Fibroblast of mammary gland (primary cell): ENCODE measurements at regions not wholly inside any gene's neighbourhood (a gene's known extent, or its start where the extent isn't known, plus 50 kb on each side); places are given as distances from the start of the nearest gene placed in this dataset.

Experiments used
- DNase-seq: peaks from one replicate; pipeline ENCODE4 v3.0.0-alpha.2; 2010; ENCODE audit warnings: low read depth
- H3K4me3 ChIP-seq: 2 replicates; pipeline ENCODE4 v1.5.1; 2011; ENCODE audit warnings: low read depth, mild to moderate bottlenecking, low read length, moderate library complexity; ENCODE audit not compliant: control insufficient read depth
- TF ChIP-seq, protein P1 (sequence below): conservative IDR thresholded peaks from 2 replicates; pipeline ENCODE4 v1.5.1; 2011; ENCODE audit warnings: low read depth, low read length, inconsistent platforms; ENCODE audit not compliant: control insufficient read depth, insufficient read depth

DNA sequence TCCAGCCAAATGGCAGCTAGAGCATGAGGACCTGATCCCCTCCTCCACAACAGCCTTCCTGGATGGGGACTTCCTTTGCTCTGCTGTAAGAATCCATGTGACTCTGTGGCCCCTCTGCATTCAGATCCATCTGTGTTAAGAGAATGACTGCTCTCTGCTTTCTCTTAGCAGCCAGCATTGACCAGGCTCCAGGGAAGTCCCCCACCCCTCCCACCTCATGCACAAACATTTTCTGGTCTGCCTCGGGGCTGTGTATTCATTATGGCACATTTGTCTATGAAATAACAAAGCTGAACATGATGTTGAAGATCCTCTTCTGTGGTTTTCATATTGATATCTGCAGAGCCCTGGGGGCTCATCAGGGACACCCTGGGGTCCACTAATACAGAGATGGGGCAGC lies 201.7 kb downstream of the NUAK1 start:
- DNase-seq = no peak
- TF ChIP-seq, protein P1, sequence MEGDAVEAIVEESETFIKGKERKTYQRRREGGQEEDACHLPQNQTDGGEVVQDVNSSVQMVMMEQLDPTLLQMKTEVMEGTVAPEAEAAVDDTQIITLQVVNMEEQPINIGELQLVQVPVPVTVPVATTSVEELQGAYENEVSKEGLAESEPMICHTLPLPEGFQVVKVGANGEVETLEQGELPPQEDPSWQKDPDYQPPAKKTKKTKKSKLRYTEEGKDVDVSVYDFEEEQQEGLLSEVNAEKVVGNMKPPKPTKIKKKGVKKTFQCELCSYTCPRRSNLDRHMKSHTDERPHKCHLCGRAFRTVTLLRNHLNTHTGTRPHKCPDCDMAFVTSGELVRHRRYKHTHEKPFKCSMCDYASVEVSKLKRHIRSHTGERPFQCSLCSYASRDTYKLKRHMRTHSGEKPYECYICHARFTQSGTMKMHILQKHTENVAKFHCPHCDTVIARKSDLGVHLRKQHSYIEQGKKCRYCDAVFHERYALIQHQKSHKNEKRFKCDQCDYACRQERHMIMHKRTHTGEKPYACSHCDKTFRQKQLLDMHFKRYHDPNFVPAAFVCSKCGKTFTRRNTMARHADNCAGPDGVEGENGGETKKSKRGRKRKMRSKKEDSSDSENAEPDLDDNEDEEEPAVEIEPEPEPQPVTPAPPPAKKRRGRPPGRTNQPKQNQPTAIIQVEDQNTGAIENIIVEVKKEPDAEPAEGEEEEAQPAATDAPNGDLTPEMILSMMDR = no peak
- H3K4me3 ChIP-seq = no peak overlapping the region

- DNase-seq = no peak
- H3K4me3 ChIP-seq = no peak overlapping the region
- TF ChIP-seq, protein P1 = no peak
These were observed 199.5 kb downstream of the NUAK1 start for GRCh38 chr12:105939181-105939721.

DNA sequence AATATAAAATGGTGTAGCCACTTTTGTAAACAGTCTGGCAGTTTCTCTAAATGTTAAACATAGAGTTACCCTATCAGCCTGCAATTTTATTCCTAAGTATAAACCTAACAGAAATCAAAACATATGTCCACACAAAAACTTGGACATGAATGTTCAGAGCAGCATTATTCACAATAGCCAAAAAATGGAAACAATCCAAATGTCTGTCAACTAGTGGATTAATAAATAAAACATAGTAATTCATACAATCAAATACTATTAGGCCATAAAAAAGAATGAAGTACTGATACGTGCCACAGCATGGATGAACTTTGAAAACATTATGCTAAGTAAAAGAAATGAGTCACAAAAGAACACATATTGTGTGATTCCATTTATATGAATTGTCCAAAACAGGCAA lies 196.5 kb downstream of the NUAK1 start:
- no peak for DNase-seq
- no peak overlapping the region for H3K4me3 ChIP-seq
- TF ChIP-seq, protein P1 = no peak

DNA sequence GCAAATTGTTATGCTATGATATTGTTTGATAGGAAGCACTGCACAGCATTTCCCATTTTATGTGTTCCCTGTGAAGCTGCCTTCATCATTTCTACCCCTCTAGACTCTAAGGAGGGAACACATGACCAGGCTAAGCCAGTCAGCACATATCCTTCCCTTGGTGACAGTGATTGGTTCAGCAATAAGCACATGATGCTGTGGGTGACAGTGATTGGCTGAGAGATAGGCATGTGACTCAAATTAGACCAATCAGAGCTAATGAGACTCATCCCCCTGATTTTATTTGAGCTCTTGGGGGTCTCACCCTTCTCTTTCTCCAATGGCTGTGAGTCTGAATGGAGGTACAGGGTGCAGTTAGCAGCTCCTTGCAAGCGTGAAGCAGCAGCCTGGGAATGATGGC lies 195.2 kb downstream of the NUAK1 start:
- DNase-seq = no peak
- TF ChIP-seq, protein P1 = no peak
- no peak overlapping the region for H3K4me3 ChIP-seq

DNA sequence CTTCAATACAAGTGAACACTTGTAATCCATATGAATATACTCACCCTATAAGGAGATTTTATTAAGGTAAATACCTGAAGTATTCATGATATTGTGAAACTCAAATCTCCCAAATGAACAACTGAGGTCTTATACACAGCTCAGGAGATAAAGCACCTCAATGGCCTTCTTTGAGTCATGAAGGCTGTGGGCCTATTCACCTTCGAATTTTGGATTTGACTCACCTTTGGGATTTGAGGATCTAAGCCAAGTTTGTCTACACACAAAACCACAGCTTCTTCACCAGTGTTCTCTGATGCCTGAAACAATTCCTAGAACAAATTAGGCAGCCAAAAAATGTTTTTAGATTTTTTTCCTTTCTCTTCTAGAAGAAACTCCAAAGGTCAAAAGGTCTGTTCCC lies 194.1 kb downstream of the NUAK1 start:
- DNase-seq = no peak
- TF ChIP-seq, protein P1 = no peak
- no peak overlapping the region for H3K4me3 ChIP-seq

GRCh38 chr12:105945880-105946279 lies 192.9 kb downstream of the NUAK1 start:
- H3K4me3 ChIP-seq = no peak overlapping the region
- TF ChIP-seq, protein P1 = no peak
- DNase-seq = no peak

- TF ChIP-seq, protein P1 = no peak
- no peak for DNase-seq
- no peak overlapping the region for H3K4me3 ChIP-seq
These were observed 192.3 kb downstream of the NUAK1 start for GRCh38 chr12:105946493-105946901.
